ENCODE measurements at regions not wholly inside any gene's neighbourhood (a gene's known extent, or its start where the extent isn't known, plus 50 kb on each side); places are given as distances from the start of the nearest gene placed in this dataset.

DNA sequence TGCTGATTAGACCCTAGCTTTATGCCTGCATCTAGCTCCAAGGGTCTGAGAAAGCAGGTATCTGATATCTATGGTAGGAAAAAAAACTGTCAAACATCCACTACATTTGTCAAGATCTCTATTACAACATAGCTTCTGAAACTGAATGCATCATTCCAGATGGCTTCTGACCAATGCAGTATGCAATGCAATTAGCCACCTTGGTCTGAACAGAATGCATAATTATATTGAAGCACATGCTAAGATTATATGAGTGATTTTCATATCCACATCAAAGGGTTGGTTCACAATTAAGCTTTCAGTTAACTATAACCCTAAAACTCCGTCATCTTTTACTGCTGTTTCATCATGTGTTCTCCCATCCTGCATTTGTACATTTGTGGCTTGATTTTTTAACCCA, 271.4 kb downstream of the POLR1F start:
- TF ChIP-seq, protein P1, sequence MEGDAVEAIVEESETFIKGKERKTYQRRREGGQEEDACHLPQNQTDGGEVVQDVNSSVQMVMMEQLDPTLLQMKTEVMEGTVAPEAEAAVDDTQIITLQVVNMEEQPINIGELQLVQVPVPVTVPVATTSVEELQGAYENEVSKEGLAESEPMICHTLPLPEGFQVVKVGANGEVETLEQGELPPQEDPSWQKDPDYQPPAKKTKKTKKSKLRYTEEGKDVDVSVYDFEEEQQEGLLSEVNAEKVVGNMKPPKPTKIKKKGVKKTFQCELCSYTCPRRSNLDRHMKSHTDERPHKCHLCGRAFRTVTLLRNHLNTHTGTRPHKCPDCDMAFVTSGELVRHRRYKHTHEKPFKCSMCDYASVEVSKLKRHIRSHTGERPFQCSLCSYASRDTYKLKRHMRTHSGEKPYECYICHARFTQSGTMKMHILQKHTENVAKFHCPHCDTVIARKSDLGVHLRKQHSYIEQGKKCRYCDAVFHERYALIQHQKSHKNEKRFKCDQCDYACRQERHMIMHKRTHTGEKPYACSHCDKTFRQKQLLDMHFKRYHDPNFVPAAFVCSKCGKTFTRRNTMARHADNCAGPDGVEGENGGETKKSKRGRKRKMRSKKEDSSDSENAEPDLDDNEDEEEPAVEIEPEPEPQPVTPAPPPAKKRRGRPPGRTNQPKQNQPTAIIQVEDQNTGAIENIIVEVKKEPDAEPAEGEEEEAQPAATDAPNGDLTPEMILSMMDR (IDR thresholded peaks at IDR 0.05; ENCODE audit: unreplicated experiment in 3 of 3): no peak
- H3K9me3 Mint-ChIP-seq: no peaks in the 10 kb centered on the region
- no peak overlapping the region for H3K4me3 Mint-ChIP-seq
- peaks cover 7% of the 10 kb centered on the region for H3K27me3 Mint-ChIP-seq (ENCODE audit: low read depth)
- no peaks in the 10 kb centered on the region for H3K36me3 Mint-ChIP-seq (ENCODE audit: low read depth)
- H3K4me1 Mint-ChIP-seq: no peaks in the 10 kb centered on the region
- no peak overlapping the region for H3K27ac Mint-ChIP-seq

DNA sequence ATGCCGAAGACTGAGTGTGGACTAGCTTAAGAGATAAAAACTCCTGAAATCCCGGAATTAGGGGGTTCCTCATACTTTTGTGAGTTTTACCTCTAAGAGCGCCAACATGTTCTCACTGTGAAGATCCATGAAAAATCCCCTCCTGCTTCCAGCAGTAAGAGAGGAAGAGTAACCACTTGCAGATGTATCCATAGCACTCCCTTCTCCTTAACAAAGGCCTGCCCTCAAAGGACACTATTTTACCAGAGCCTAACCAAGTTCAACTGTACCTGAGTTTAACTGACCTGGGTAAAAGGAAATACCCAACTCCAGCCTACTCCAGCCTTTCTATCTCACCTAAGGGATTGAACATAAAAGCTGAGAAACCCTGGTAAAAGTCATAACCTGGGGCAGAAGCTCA, 280.9 kb downstream of the POLR1F start:
- Mint-ChIP-seq H3K27ac (no peak overlapping the region), H3K27me3 (ENCODE audit: low read depth) (no peaks in the 10 kb centered on the region), H3K36me3 (ENCODE audit: low read depth) (no peaks in the 10 kb centered on the region), H3K9me3 (no peaks in the 10 kb centered on the region), H3K4me1 (peaks cover 21% of the 10 kb centered on the region), H3K4me3 (no peak overlapping the region)
- TF ChIP-seq, protein P1 (IDR thresholded peaks at IDR 0.05; ENCODE audit: unreplicated experiment in 3 of 3): no peak

DNA sequence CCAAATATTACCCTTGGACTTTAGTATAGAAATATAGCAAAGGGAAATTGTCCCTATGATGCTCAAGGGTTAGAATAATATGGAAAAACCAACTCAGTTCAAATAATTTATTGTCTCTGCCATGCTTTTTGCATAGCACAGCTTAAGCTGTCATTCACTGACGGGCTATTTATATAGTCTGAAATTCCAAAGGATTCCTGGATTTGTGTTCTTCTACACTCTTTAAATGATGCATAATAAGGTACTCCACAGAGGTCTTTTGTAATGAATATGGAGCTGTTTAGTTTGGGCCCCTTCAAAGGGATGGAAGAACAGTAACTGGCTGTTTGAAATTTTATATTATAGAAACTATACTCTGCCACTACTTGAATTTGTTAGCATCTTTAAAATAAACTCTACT, 276.6 kb upstream of the FERD3L start:
- peaks cover 42% of the 10 kb centered on the region for H3K4me1 Mint-ChIP-seq
- TF ChIP-seq, protein P1 (IDR thresholded peaks at IDR 0.05; ENCODE audit: unreplicated experiment in 3 of 3): no peak
- no peaks in the 10 kb centered on the region for H3K27me3 Mint-ChIP-seq (ENCODE audit: low read depth)
- H3K36me3 Mint-ChIP-seq (ENCODE audit: low read depth): no peaks in the 10 kb centered on the region
- no peak overlapping the region for H3K4me3 Mint-ChIP-seq
- H3K27ac Mint-ChIP-seq: peak overlapping the region in 1 of 3 experiments; percentile 81
- H3K9me3 Mint-ChIP-seq: no peaks in the 10 kb centered on the region

DNA sequence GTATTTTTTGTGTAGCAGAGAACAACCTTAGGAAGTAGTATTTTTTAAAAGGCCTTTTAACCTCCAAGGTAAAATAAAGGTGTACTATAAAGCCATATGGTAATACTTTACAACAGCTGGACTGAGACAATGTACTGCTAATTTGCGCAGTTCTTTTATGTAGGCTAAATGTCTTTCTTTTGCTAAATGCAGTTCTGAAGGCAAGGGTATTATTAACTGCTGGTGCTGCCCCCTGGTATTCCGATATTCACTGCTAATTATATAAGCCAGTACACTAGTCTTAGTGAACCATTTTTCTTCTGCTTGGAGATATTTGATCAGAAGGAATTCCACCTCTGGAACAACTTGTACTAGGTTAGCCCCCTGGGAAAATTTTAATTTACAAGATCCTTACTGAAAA, 272.0 kb upstream of the FERD3L start:
- TF ChIP-seq, protein P1 (IDR thresholded peaks at IDR 0.05; ENCODE audit: unreplicated experiment in 3 of 3): no peak
- H3K36me3 Mint-ChIP-seq (ENCODE audit: low read depth): no peaks in the 10 kb centered on the region
- H3K27me3 Mint-ChIP-seq (ENCODE audit: low read depth): no peaks in the 10 kb centered on the region
- peak overlapping the region in 1 of 3 experiments; percentile 21 for H3K27ac Mint-ChIP-seq
- H3K4me3 Mint-ChIP-seq: no peak overlapping the region
- peaks cover 29% of the 10 kb centered on the region for H3K4me1 Mint-ChIP-seq
- no peaks in the 10 kb centered on the region for H3K9me3 Mint-ChIP-seq

DNA sequence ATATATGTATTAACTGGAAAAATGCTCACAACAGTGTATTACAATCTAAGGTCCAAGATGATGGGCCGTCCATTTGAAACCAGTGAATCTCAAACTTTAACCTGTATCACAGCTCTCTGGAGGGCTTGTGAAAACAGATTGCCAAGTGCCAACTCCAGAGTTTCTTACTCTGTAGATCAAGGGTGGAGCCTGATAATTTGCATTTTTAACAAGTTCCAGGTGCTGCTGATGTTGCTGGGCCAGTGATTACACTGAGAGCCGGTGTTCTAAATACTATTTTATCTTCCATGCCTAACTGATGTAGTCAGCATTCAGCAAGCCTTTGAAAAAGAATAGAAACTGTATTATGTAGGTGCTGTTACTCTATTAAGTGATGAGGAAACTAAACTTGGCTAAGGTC, 269.9 kb upstream of the FERD3L start:
- Mint-ChIP-seq H3K9me3 (no peaks in the 10 kb centered on the region), H3K27me3 (ENCODE audit: low read depth) (no peaks in the 10 kb centered on the region), H3K36me3 (ENCODE audit: low read depth) (no peaks in the 10 kb centered on the region), H3K27ac (no peak overlapping the region), H3K4me1 (peaks cover 21% of the 10 kb centered on the region), H3K4me3 (no peak overlapping the region)
- TF ChIP-seq, protein P1 (IDR thresholded peaks at IDR 0.05; ENCODE audit: unreplicated experiment in 3 of 3): no peak

DNA sequence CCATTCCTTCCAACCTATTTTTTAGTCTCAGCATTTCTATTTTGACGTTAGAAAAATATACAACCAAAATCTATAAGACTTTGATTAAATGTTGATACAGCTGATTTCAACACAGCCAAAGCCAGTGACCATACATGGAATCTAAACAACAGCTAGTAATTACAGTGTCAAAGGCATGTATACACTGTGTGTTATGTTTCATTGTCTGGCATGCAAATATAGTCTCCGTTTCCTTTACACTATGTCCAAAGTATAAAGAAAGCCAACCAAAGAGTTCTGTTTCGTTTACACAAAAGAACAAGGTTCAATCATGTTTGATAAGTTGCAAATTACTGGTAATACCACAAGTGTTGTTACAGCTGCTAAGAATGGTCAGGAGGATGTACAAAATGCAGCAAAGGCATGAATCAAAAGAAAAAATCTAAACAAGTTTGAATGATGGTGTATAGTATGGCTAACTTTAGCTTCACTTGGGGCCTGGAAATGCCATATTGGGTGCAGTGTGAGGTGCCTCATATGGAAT, 268.3 kb upstream of the FERD3L start:
- H3K27ac Mint-ChIP-seq: peak overlapping the region in 1 of 3 experiments; percentile 58
- peaks cover 15% of the 10 kb centered on the region for H3K4me1 Mint-ChIP-seq
- H3K36me3 Mint-ChIP-seq (ENCODE audit: low read depth): no peaks in the 10 kb centered on the region
- H3K4me3 Mint-ChIP-seq: no peak overlapping the region
- H3K27me3 Mint-ChIP-seq (ENCODE audit: low read depth): no peaks in the 10 kb centered on the region
- TF ChIP-seq, protein P1 (IDR thresholded peaks at IDR 0.05; ENCODE audit: unreplicated experiment in 3 of 3): no peak
- no peaks in the 10 kb centered on the region for H3K9me3 Mint-ChIP-seq
